ENCODE measurements at regions not wholly inside any gene's neighbourhood (a gene's known extent, or its start where the extent isn't known, plus 50 kb on each side); places are given as distances from the start of the nearest gene placed in this dataset.
"Not testable (repeated sequence)": the region's sequence is repeated elsewhere in the genome, so short reads cannot be mapped to it uniquely, and the experiment has no call there.

GRCh38 chr1:226463925-226464586, 56.2 kb upstream of the PARP1 start:
- Histone ChIP-seq H3K27me3 (ENCODE audit: control insufficient read depth in 1 of 2, insufficient read depth in 2 of 2, low read length in 2 of 2) (peaks cover 2% of the 10 kb centered on the region in 2 experiments; a peak in 2 of 5 replicates), H3K4me1 (ENCODE audit: insufficient read depth, low read length) (no peaks in the 10 kb centered on the region), H3K4me3 (replicated peaks in 1 of 3; ENCODE audit: insufficient read depth in 1 of 3, low read depth in 2 of 3, low read length in 3 of 3) (no peak overlapping the region), H3K4me2 (ENCODE audit: low read depth, low read length) (no peak overlapping the region), H3K9ac (ENCODE audit: insufficient read depth, low read depth, low read length) (no peak overlapping the region), H3K79me2 (ENCODE audit: insufficient read depth, low read length) (no peaks in the 10 kb centered on the region), H4K20me1 (ENCODE audit: insufficient read depth, low read length) (no peaks in the 10 kb centered on the region), H3K9me3 (ENCODE audit: low read length) (no peaks in the 10 kb centered on the region), H3K27ac (ENCODE audit: extremely low read length, insufficient read depth, low read length) (no peak overlapping the region), H2AFZ (ENCODE audit: low read length) (no peak overlapping the region), H3K36me3 (replicated peaks in 1 of 2; ENCODE audit: control insufficient read depth in 1 of 2, insufficient read depth in 2 of 2, low read length in 2 of 2) (no peaks in the 10 kb centered on the region)
- FAIRE-seq: no peak
- TF ChIP-seq ZNF253 (CRISPR knock-in tag; IDR thresholded peaks at IDR 0.05; ENCODE audit: borderline replicate concordance) (no peak), ZNF850 (CRISPR knock-in tag; conservative IDR thresholded peaks at IDR 0.05) (peak; percentile 92; the same call in 1 of the 2 replicates)
- BruUV-seq (replicated peaks): no TSS peak
- ChIA-PET CTCF (ENCODE audit: low intra/inter-chr PET ratio, low total read pairs) (no interaction called here), POLR2A (no interaction called here)
- in situ Hi-C loops (cut with HindIII; ENCODE audit: extremely low pct_ligation_motif_present, low pct_unique_long_range_greater_than_20kb): no loop called here
- intact Hi-C loops (cut with micrococcal nuclease; ENCODE audit: unreplicated experiment): no loop called here
- 44% methylated on average over 6 of the region's 25 CpGs for WGBS (ENCODE audit: low lambda C conversion rate)
- DNase-seq (ENCODE audit: low spot score): no peak
- ATAC-seq: no peak

- H3K27ac ChIP-seq (ENCODE audit: extremely low read length, insufficient read depth, low read length); H3K4me1 ChIP-seq (ENCODE audit: insufficient read depth, low read length); H3K27me3 ChIP-seq (ENCODE audit: control insufficient read depth in 1 of 2, insufficient read depth in 2 of 2, low read length in 2 of 2); H2AFZ ChIP-seq (ENCODE audit: low read length); POLR2A ChIA-PET; H3K79me2 ChIP-seq (ENCODE audit: insufficient read depth, low read length); FAIRE-seq; ATAC-seq; H3K4me2 ChIP-seq (ENCODE audit: low read depth, low read length); intact Hi-C loops (cut with micrococcal nuclease; ENCODE audit: unreplicated experiment); in situ Hi-C loops (cut with HindIII; ENCODE audit: extremely low pct_ligation_motif_present, low pct_unique_long_range_greater_than_20kb); H3K9ac ChIP-seq (ENCODE audit: insufficient read depth, low read depth, low read length); H3K36me3 ChIP-seq (replicated peaks in 1 of 2; ENCODE audit: control insufficient read depth in 1 of 2, insufficient read depth in 2 of 2, low read length in 2 of 2); DNase-seq (ENCODE audit: low spot score); H3K9me3 ChIP-seq (ENCODE audit: low read length); H4K20me1 ChIP-seq (ENCODE audit: insufficient read depth, low read length); BruUV-seq (replicated peaks); H3K4me3 ChIP-seq (replicated peaks in 1 of 3; ENCODE audit: insufficient read depth in 1 of 3, low read depth in 2 of 3, low read length in 3 of 3); CTCF ChIA-PET (ENCODE audit: low intra/inter-chr PET ratio, low total read pairs): not testable (repeated sequence)
- WGBS (ENCODE audit: low lambda C conversion rate): 17% methylated on average over 2 of the region's 2 CpGs
- TF ChIP-seq NFYB (CRISPR knock-in tag; IDR thresholded peaks at IDR 0.05): peak; percentile 52
These were observed 56.7 kb upstream of the PARP1 start for GRCh38 chr1:226464587-226464971.
